Stimulated activated memory B cell treated with anti-CD40 and anti-IgM and Interleukin-4, amounts not matched to agents 10 μg/mL and 1 μg/mL and 100 μg/mL, for 72 hours (primary cell): ENCODE measurements at regions not wholly inside any gene's neighbourhood (a gene's known extent, or its start where the extent isn't known, plus 50 kb on each side); places are given as distances from the start of the nearest gene placed in this dataset.
"Not testable (repeated sequence)": the region's sequence is repeated elsewhere in the genome, so short reads cannot be mapped to it uniquely, and the experiment has no call there.

ENCODE experiments used
- ATAC-seq: fragments of 150-1000 bp; cut with Tn5 transposase; 2 replicates; pipeline ENCODE4 v1.10.0; 2021
- H3K27ac Mint-ChIP-seq: one replicate; pipeline ENCODE4 v1.8.0; 2022; ENCODE audit warnings: mild to moderate bottlenecking, mixed read lengths
- H3K27me3 Mint-ChIP-seq: one replicate; pipeline ENCODE4 v1.8.0; 2022; ENCODE audit warnings: mixed read lengths
- H3K36me3 Mint-ChIP-seq: one replicate; pipeline ENCODE4 v1.8.0; 2022; ENCODE audit warnings: mixed read lengths
- H3K4me1 Mint-ChIP-seq: one replicate; pipeline ENCODE4 v1.8.0; 2022; ENCODE audit warnings: mixed read lengths
- H3K4me3 Mint-ChIP-seq: one replicate; pipeline ENCODE4 v1.8.0; 2022; ENCODE audit warnings: mild to moderate bottlenecking, moderate library complexity, mixed read lengths
- H3K9me3 Mint-ChIP-seq: one replicate; pipeline ENCODE4 v1.8.0; 2022; ENCODE audit warnings: mixed read lengths

- not testable (repeated sequence) for H3K27me3 Mint-ChIP-seq, H3K27ac Mint-ChIP-seq, H3K36me3 Mint-ChIP-seq, H3K4me1 Mint-ChIP-seq, ATAC-seq, H3K4me3 Mint-ChIP-seq, H3K9me3 Mint-ChIP-seq
Observed at GRCh38 chr5:40108764-40109390, 570.8 kb upstream of the PTGER4 start.

GRCh38 chr5:40107786-40108185 is 571.9 kb upstream of the PTGER4 start:
- H3K4me3 Mint-ChIP-seq, H3K27ac Mint-ChIP-seq, H3K36me3 Mint-ChIP-seq, ATAC-seq, H3K4me1 Mint-ChIP-seq, H3K27me3 Mint-ChIP-seq: not testable (repeated sequence)
- peaks cover 11% of the 10 kb centered on the region for H3K9me3 Mint-ChIP-seq

GRCh38 chr5:40106847-40107246 is 572.9 kb upstream of the PTGER4 start:
- H3K36me3 Mint-ChIP-seq: peaks cover 5% of the 10 kb centered on the region
- no peak overlapping the region for H3K4me3 Mint-ChIP-seq
- no peak overlapping the region for H3K27ac Mint-ChIP-seq
- ATAC-seq: no peak
- peaks cover 11% of the 10 kb centered on the region for H3K9me3 Mint-ChIP-seq
- H3K27me3 Mint-ChIP-seq: no peaks in the 10 kb centered on the region
- no peaks in the 10 kb centered on the region for H3K4me1 Mint-ChIP-seq

DNA sequence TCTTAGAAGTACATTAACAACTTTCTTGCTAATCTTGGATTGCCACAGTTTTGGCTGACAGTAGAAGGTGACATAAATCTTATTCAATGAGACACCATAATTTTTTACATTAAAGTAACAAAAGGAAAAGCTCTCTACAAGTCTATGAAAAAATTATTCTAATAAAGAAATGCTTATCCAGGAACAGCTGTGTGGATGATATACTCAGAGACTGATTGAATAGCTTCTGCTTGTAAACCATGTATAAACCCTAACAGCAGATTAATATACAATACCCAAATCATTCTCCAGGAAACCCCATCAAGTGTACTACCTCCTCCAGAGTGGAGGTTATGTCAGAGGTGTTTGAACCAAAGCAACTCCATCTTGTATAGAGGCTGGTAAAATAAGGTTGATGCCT is 581.4 kb upstream of the PTGER4 start:
- ATAC-seq: no peak
- Mint-ChIP-seq H3K27ac (no peak overlapping the region), H3K4me3 (no peak overlapping the region), H3K4me1 (no peaks in the 10 kb centered on the region), H3K9me3 (no peaks in the 10 kb centered on the region), H3K36me3 (no peaks in the 10 kb centered on the region), H3K27me3 (no peaks in the 10 kb centered on the region)

- ATAC-seq: no peak
- H3K4me1 Mint-ChIP-seq: no peaks in the 10 kb centered on the region
- H3K4me3 Mint-ChIP-seq: no peak overlapping the region
- no peak overlapping the region for H3K27ac Mint-ChIP-seq
- no peaks in the 10 kb centered on the region for H3K27me3 Mint-ChIP-seq
- H3K36me3 Mint-ChIP-seq: peaks cover 4% of the 10 kb centered on the region
- peaks cover 7% of the 10 kb centered on the region for H3K9me3 Mint-ChIP-seq
Observed at GRCh38 chr5:40093550-40093949, 586.2 kb upstream of the PTGER4 start.

DNA sequence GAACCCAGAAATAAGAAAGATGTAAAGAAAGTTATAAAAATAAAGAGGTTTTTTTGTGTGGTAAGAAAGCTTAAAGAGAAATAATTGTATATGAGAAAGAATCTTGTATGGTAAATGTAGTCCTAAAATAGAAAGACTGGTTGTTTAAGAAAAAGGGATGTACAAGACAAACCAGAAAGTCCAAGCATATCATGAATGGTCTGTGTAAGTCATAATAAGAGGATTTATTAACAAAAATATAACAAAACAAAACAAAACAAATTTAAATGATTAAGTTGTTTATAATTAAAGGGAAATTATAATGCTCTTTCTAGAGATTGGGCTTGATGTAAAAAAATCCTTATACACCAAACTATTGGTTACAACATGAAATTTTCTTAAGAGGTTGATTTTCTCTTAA is 590.4 kb upstream of the PTGER4 start:
- peaks cover 10% of the 10 kb centered on the region for H3K9me3 Mint-ChIP-seq
- no peak overlapping the region for H3K27ac Mint-ChIP-seq
- no peak for ATAC-seq
- H3K4me1 Mint-ChIP-seq: no peaks in the 10 kb centered on the region
- H3K4me3 Mint-ChIP-seq: no peak overlapping the region
- no peaks in the 10 kb centered on the region for H3K27me3 Mint-ChIP-seq
- H3K36me3 Mint-ChIP-seq: peaks cover 4% of the 10 kb centered on the region

GRCh38 chr5:40084614-40085013 is 595.1 kb upstream of the PTGER4 start:
- H3K4me1 Mint-ChIP-seq: no peaks in the 10 kb centered on the region
- no peak overlapping the region for H3K27ac Mint-ChIP-seq
- no peaks in the 10 kb centered on the region for H3K27me3 Mint-ChIP-seq
- H3K36me3 Mint-ChIP-seq: no peaks in the 10 kb centered on the region
- ATAC-seq: no peak
- peaks cover 12% of the 10 kb centered on the region for H3K9me3 Mint-ChIP-seq
- no peak overlapping the region for H3K4me3 Mint-ChIP-seq

GRCh38 chr5:40082313-40082712 is 597.4 kb upstream of the PTGER4 start:
- Mint-ChIP-seq H3K36me3 (no peaks in the 10 kb centered on the region), H3K27ac (no peak overlapping the region), H3K9me3 (peaks cover 9% of the 10 kb centered on the region), H3K27me3 (no peaks in the 10 kb centered on the region), H3K4me3 (no peak overlapping the region), H3K4me1 (no peaks in the 10 kb centered on the region)
- ATAC-seq: no peak

DNA sequence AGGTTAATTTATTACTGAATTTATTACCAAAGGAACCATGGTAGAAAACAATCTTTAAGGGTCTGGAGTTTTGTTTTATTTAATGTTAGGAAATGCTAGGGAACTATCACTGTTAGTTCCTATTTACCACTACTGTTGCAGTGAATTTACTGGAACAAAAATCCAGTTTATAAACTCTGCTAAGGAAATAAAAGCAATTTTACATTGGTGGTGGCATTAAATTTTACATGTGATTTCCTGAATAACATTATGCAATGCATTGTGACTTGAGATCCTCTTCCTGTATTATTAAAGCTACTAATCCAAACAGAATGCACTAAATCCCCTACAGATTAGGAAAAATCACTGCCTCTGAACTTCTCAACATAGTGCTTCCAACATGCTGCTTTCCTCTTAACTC is 599.5 kb upstream of the PTGER4 start:
- no peak for ATAC-seq
- Mint-ChIP-seq H3K36me3 (no peaks in the 10 kb centered on the region), H3K4me3 (no peak overlapping the region), H3K27me3 (no peaks in the 10 kb centered on the region), H3K4me1 (no peaks in the 10 kb centered on the region), H3K27ac (no peak overlapping the region), H3K9me3 (peaks cover 5% of the 10 kb centered on the region)

GRCh38 chr5:40078898-40079575 is 600.7 kb upstream of the PTGER4 start:
- Mint-ChIP-seq H3K36me3 (no peaks in the 10 kb centered on the region), H3K27me3 (no peaks in the 10 kb centered on the region), H3K4me3 (no peak overlapping the region), H3K27ac (no peak overlapping the region), H3K9me3 (peaks cover 5% of the 10 kb centered on the region), H3K4me1 (no peaks in the 10 kb centered on the region)
- ATAC-seq: no peak

DNA sequence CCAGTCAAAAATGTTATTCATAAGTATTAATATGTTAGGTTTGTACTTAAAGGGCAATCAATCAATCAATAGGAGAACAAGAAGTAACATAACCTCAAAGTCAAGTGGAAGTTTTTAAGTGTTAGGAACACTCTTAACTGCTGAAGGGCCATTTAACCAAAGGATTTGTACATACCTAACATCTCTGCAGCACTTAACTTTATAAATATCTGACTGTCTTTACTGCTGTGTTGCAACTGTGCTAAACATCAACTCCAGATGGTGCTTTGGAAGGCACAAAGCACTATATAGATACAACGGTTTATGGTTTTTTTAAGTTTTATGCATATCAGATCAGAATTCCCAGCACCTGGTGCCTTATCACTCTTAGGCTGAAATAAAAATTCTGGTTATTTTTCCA is 604.9 kb upstream of the PTGER4 start:
- no peaks in the 10 kb centered on the region for H3K27me3 Mint-ChIP-seq
- H3K4me3 Mint-ChIP-seq: no peak overlapping the region
- H3K4me1 Mint-ChIP-seq: no peaks in the 10 kb centered on the region
- ATAC-seq: no peak
- H3K27ac Mint-ChIP-seq: no peak overlapping the region
- H3K9me3 Mint-ChIP-seq: no peaks in the 10 kb centered on the region
- no peaks in the 10 kb centered on the region for H3K36me3 Mint-ChIP-seq

GRCh38 chr5:40073927-40074326 is 605.8 kb upstream of the PTGER4 start:
- H3K4me1 Mint-ChIP-seq: no peaks in the 10 kb centered on the region
- no peaks in the 10 kb centered on the region for H3K9me3 Mint-ChIP-seq
- no peaks in the 10 kb centered on the region for H3K36me3 Mint-ChIP-seq
- no peaks in the 10 kb centered on the region for H3K27me3 Mint-ChIP-seq
- H3K4me3 Mint-ChIP-seq: no peak overlapping the region
- no peak overlapping the region for H3K27ac Mint-ChIP-seq
- no peak for ATAC-seq

- no peaks in the 10 kb centered on the region for H3K9me3 Mint-ChIP-seq
- no peak overlapping the region for H3K27ac Mint-ChIP-seq
Observed at GRCh38 chr5:40071870-40072269, 607.8 kb upstream of the PTGER4 start.

GRCh38 chr5:40066616-40067015 is 613.1 kb upstream of the PTGER4 start:
- H3K27me3 Mint-ChIP-seq: no peaks in the 10 kb centered on the region
- H3K36me3 Mint-ChIP-seq: no peaks in the 10 kb centered on the region
- H3K27ac Mint-ChIP-seq: no peak overlapping the region
- peaks cover 9% of the 10 kb centered on the region for H3K4me1 Mint-ChIP-seq
- H3K9me3 Mint-ChIP-seq: no peaks in the 10 kb centered on the region
- no peak overlapping the region for H3K4me3 Mint-ChIP-seq
- no peak for ATAC-seq

More at GRCh38 chr5:40071870-40072269, 607.8 kb upstream of the PTGER4 start:
- H3K4me3 Mint-ChIP-seq: no peak overlapping the region
- no peaks in the 10 kb centered on the region for H3K4me1 Mint-ChIP-seq
- H3K36me3 Mint-ChIP-seq: no peaks in the 10 kb centered on the region
- no peaks in the 10 kb centered on the region for H3K27me3 Mint-ChIP-seq
- ATAC-seq: no peak

DNA sequence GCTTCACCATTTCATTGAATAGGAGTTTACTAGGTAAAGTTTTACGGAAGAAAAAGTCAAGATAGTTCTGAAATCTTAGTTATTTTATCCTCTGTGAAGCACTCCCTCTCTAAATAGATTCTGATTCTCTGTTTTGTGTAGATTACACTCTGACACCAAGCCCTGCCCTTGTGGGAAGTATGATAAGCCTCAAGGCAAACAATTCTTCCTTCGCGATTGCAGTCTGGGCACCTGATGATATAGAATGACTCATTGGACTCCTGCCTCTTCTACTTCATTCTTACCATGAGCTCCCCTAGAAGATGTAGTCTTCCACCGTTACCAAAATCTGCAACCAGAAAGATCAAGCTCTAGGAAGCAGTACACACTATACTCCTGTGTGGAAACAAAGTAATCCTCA is 626.9 kb upstream of the PTGER4 start:
- H3K9me3 Mint-ChIP-seq: no peaks in the 10 kb centered on the region
- peaks cover 6% of the 10 kb centered on the region for H3K4me1 Mint-ChIP-seq
- H3K27ac Mint-ChIP-seq: no peak overlapping the region
- H3K36me3 Mint-ChIP-seq: no peaks in the 10 kb centered on the region
- no peaks in the 10 kb centered on the region for H3K27me3 Mint-ChIP-seq
- H3K4me3 Mint-ChIP-seq: no peak overlapping the region
- ATAC-seq: no peak

GRCh38 chr5:40046792-40047191 is 622.0 kb upstream of the DAB2 start:
- Mint-ChIP-seq H3K36me3 (no peaks in the 10 kb centered on the region), H3K27me3 (no peaks in the 10 kb centered on the region), H3K9me3 (no peaks in the 10 kb centered on the region), H3K4me3 (no peak overlapping the region), H3K27ac (no peak overlapping the region), H3K4me1 (peaks cover 24% of the 10 kb centered on the region)
- ATAC-seq: no peak
